Esophagus muscularis mucosa (tissue), 4 donors: ENCODE measurements at regions not wholly inside any gene's neighbourhood (a gene's known extent, or its start where the extent isn't known, plus 50 kb on each side); places are given as distances from the start of the nearest gene placed in this dataset.

ENCODE experiments used
- EP300 ChIP-seq: sonication (generic); formaldehyde crosslinking; IDR thresholded peaks from one replicate; pipeline ENCODE4 v1.6.1; 2017; ENCODE audit warnings: antibody characterized with exemption
- POLR2A ChIP-seq: fragments of 450-650 bp; IDR thresholded peaks from one replicate; pipeline ENCODE4 v1.6.1; 2017; ENCODE audit warnings: antibody characterized with exemption, moderate library complexity, mild to moderate bottlenecking, low read depth
- POLR2AphosphoS5 ChIP-seq, 2 donors: sonication (generic); formaldehyde crosslinking; IDR thresholded peaks; one replicate each; pipeline ENCODE4 v1.6.1; 2017; ENCODE audit warnings: antibody characterized with exemption in 2 of 2
- TF ChIP-seq, protein P1 (sequence below), 3 experiments: fragments of 200-600 bp in 2 of 3; fragments of 450-650 bp in 1 of 3; sonication (generic) in 2 of 3; IDR thresholded peaks; one replicate each; pipeline ENCODE4 v1.5.1; 2017 to 2019; ENCODE audit warnings: antibody characterized with exemption in 3 of 3, mild to moderate bottlenecking in 2 of 3, moderate library complexity in 1 of 3

DNA sequence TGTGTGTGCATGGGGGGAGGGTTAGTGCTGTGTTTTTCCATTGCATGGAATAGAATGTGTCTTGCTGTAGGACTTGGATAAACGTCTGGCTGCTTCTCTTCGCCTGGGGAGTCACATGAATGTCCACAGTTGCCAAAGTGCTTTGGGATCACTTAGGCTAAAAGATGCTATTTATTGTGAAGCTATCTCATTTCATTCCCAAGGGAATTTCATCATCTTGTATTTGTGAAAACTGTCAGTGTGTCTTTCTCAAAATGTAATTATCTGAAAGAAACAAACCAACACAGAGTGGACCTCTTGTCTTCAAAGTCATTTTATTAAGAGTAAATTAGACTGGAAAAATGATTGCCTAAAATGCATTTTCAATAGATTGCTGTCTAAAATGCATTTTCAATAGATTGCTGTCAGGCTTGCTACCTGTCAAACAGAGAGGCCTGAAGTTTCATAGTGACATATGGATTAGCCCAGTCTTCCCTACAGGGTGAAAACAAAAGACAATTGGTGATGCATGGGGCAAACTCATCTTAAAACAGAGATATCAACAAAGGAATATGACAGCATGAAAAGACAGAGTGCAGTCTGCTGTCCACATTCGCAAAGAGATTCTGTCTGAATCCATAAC is 117.1 kb upstream of the GOLIM4 start:
- TF ChIP-seq, protein P1, sequence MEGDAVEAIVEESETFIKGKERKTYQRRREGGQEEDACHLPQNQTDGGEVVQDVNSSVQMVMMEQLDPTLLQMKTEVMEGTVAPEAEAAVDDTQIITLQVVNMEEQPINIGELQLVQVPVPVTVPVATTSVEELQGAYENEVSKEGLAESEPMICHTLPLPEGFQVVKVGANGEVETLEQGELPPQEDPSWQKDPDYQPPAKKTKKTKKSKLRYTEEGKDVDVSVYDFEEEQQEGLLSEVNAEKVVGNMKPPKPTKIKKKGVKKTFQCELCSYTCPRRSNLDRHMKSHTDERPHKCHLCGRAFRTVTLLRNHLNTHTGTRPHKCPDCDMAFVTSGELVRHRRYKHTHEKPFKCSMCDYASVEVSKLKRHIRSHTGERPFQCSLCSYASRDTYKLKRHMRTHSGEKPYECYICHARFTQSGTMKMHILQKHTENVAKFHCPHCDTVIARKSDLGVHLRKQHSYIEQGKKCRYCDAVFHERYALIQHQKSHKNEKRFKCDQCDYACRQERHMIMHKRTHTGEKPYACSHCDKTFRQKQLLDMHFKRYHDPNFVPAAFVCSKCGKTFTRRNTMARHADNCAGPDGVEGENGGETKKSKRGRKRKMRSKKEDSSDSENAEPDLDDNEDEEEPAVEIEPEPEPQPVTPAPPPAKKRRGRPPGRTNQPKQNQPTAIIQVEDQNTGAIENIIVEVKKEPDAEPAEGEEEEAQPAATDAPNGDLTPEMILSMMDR (IDR thresholded peaks at IDR 0.05): no peak
- TF ChIP-seq POLR2A (no peak), POLR2AphosphoS5 (IDR thresholded peaks at IDR 0.05) (no peak), EP300 (no peak)
